Neuronal stem cell (in vitro differentiated cells): ENCODE measurements at regions not wholly inside any gene's neighbourhood (a gene's known extent, or its start where the extent isn't known, plus 50 kb on each side); places are given as distances from the start of the nearest gene placed in this dataset.

Experiments used
- DNase-seq: peaks from one replicate; pipeline ENCODE4 v3.0.0-alpha.2; 2013; ENCODE audit warnings: low spot score
- H2AFZ ChIP-seq: one replicate; pipeline ENCODE4 v1.6.1; 2013; ENCODE audit warnings: mild to moderate bottlenecking, low read length, inconsistent platforms
- H2AK5ac ChIP-seq: 2 replicates; pipeline ENCODE4 v1.6.1; 2013; ENCODE audit warnings: low read depth, mild to moderate bottlenecking, inconsistent platforms, low read length, moderate library complexity, mixed read lengths
- H2BK120ac ChIP-seq: 2 replicates; pipeline ENCODE4 v1.6.1; 2013; ENCODE audit warnings: low read depth, mild to moderate bottlenecking, inconsistent platforms, low read length, moderate library complexity, mixed read lengths
- H2BK12ac ChIP-seq: one replicate; pipeline ENCODE4 v1.6.1; 2013; ENCODE audit warnings: low read length, inconsistent platforms
- H2BK15ac ChIP-seq: 2 replicates; pipeline ENCODE4 v1.6.1; 2013; ENCODE audit warnings: mild to moderate bottlenecking, low read length, inconsistent platforms, mixed read lengths
- H2BK5ac ChIP-seq: one replicate; pipeline ENCODE4 v1.6.1; 2013; ENCODE audit warnings: inconsistent platforms, mild to moderate bottlenecking, low read length, moderate library complexity
- H3K14ac ChIP-seq: one replicate; pipeline ENCODE4 v1.6.1; 2013; ENCODE audit warnings: low read length, inconsistent platforms
- H3K18ac ChIP-seq: 2 replicates; pipeline ENCODE4 v1.6.1; 2013; ENCODE audit warnings: low read length, inconsistent platforms
- H3K23ac ChIP-seq: 2 replicates; pipeline ENCODE4 v1.6.1; 2013; ENCODE audit warnings: low read depth, mild to moderate bottlenecking, mixed read lengths, low read length, inconsistent platforms; ENCODE audit not compliant: poor library complexity
- H3K27ac ChIP-seq: replicated peaks from 3 replicates; pipeline ENCODE4 v1.5.1; 2013; ENCODE audit warnings: low read length, inconsistent platforms
- H3K27me3 ChIP-seq, 3 experiments: 2 replicates each; pipeline ENCODE4 v1.6.1; 2013; ENCODE audit warnings: low read length in 3 of 3, mild to moderate bottlenecking in 2 of 3, inconsistent platforms in 1 of 3, low read depth in 1 of 3, mixed read lengths in 1 of 3, moderate library complexity in 1 of 3; ENCODE audit not compliant: control insufficient read depth in 3 of 3, insufficient read depth in 3 of 3
- H3K36me3 ChIP-seq, 2 donors: replicated peaks in 1 of 2; 2 replicates each; pipeline ENCODE4 v1.6.1; 2013; ENCODE audit warnings: low read length in 2 of 2; ENCODE audit not compliant: control insufficient read depth in 2 of 2, insufficient read depth in 2 of 2
- H3K4ac ChIP-seq: 2 replicates; pipeline ENCODE4 v1.6.1; 2013; ENCODE audit warnings: inconsistent platforms, mild to moderate bottlenecking, low read length, moderate library complexity
- H3K4me1 ChIP-seq, 2 donors: 1 replicate in 1 of 2; 2 replicates in 1 of 2; pipeline ENCODE4 v1.6.1; 2013; ENCODE audit warnings: low read length in 2 of 2, low read depth in 1 of 2; ENCODE audit not compliant: control insufficient read depth in 2 of 2, insufficient read depth in 1 of 2
- H3K4me2 ChIP-seq: one replicate; pipeline ENCODE4 v1.6.1; 2013; ENCODE audit warnings: mild to moderate bottlenecking, low read length, inconsistent platforms; ENCODE audit not compliant: insufficient read depth, poor library complexity, severe bottlenecking
- H3K4me3 ChIP-seq, 2 donors: 2 replicates each; pipeline ENCODE4 v1.5.1; 2013; ENCODE audit warnings: low read length in 2 of 2, mild to moderate bottlenecking in 2 of 2, inconsistent platforms in 1 of 2, moderate library complexity in 1 of 2
- H3K79me1 ChIP-seq: one replicate; pipeline ENCODE4 v1.6.1; 2013; ENCODE audit warnings: low read depth, mild to moderate bottlenecking, inconsistent platforms, low read length, moderate library complexity
- H3K9ac ChIP-seq: one replicate; pipeline ENCODE4 v1.6.1; 2013; ENCODE audit warnings: mild to moderate bottlenecking, low read depth, low read length, inconsistent platforms; ENCODE audit not compliant: poor library complexity
- H3K9me3 ChIP-seq, 2 donors: replicated peaks in 1 of 2; 2 replicates each; pipeline versions ENCODE3 to v1.6.1; 2013; ENCODE audit warnings: low read length in 2 of 2, mild to moderate bottlenecking in 2 of 2, inconsistent platforms in 1 of 2, low read depth in 1 of 2, mixed read lengths in 1 of 2, moderate library complexity in 1 of 2; ENCODE audit not compliant: control insufficient read depth in 2 of 2, insufficient read depth in 1 of 2
- H4K8ac ChIP-seq: one replicate; pipeline ENCODE4 v1.6.1; 2013; ENCODE audit warnings: low read depth, mild to moderate bottlenecking, inconsistent platforms, low read length, moderate library complexity
- H4K91ac ChIP-seq: one replicate; pipeline ENCODE4 v1.6.1; 2013; ENCODE audit warnings: low read length, low read depth, mild to moderate bottlenecking, inconsistent platforms; ENCODE audit not compliant: poor library complexity
- WGBS, 2 donors: extraction: QIAGEN DNeasy Blood & Tissue Kit; methylation state at CpG; one replicate each; pipeline ENCODE4 v1.1.7; 2013; ENCODE audit warnings: missing lambda C conversion rate in 2 of 2, mixed read lengths in 1 of 2; ENCODE audit not compliant: insufficient read length in 2 of 2, insufficient replicate concordance in 1 of 2; ENCODE audit errors: extremely low coverage in 2 of 2; 5-methylcytosine and 5-hydroxymethylcytosine counted together

DNA sequence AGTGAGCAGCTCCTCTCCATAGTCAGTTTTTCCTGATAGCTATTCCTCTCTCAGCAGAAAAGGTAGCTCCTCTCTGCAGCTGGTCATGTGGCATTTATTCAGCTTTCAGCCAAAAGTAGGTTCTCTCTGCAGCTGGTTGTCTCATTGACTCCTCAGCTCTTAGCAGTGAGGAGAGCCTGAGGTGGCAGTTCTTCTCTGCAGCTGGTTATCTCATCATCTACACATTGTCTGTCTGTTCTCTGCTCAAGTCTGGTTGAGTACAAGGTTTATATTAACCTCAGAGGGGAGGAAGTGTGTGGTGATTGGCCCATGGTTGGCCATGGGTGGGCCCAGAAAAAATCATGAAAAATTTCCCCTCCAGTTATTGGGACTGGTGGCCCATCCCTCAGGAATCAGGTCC lies 338.3 kb downstream of the KDM5D start:
- Histone ChIP-seq H4K8ac (no peak overlapping the region), H3K4me1 (no peaks in the 10 kb centered on the region), H2AK5ac (no peak overlapping the region), H3K9me3 (no peaks in the 10 kb centered on the region), H2BK12ac (no peak overlapping the region), H3K36me3 (no peaks in the 10 kb centered on the region), H3K4me2 (no peak overlapping the region), H4K91ac (no peak overlapping the region), H3K18ac (no peak overlapping the region), H3K79me1 (no peaks in the 10 kb centered on the region), H3K27me3 (no peaks in the 10 kb centered on the region), H3K14ac (no peak overlapping the region), H3K27ac (no peak overlapping the region), H2BK5ac (no peak overlapping the region), H3K4ac (no peak overlapping the region), H3K9ac (no peak overlapping the region), H3K4me3 (no peak overlapping the region), H2BK15ac (no peak overlapping the region), H2AFZ (no peak overlapping the region), H3K23ac (no peak overlapping the region), H2BK120ac (no peak overlapping the region)
- DNase-seq = no peak

DNA sequence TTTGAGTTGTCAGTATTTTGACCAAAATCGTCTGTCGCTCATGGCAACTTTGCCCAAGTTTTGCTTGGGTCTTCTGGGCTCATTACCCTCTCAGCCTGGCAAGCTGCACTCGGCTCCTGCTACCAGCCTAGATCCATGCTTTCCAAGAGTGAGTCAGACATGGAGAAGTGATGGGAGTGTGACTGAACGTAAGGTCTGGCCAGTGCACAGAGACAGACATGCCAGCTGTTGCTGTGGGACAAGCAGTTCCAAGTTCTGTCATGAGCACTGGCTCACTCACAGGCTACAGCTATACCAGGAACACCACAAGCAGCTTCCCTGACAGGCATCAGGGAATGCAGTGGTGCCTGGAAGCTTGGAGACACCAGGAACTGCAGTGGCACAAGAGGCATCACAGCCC lies 338.9 kb downstream of the KDM5D start:
- H3K79me1 ChIP-seq = no peaks in the 10 kb centered on the region
- no peak overlapping the region for H2BK12ac ChIP-seq
- no peak overlapping the region for H3K27ac ChIP-seq
- no peak overlapping the region for H4K91ac ChIP-seq
- H2BK120ac ChIP-seq = no peak overlapping the region
- H3K18ac ChIP-seq = no peak overlapping the region
- no peak overlapping the region for H3K4me2 ChIP-seq
- no peaks in the 10 kb centered on the region for H3K9me3 ChIP-seq
- H3K9ac ChIP-seq = no peak overlapping the region
- no peak for DNase-seq
- H2BK15ac ChIP-seq = no peak overlapping the region
- H3K4me3 ChIP-seq = no peak overlapping the region
- no peak overlapping the region for H2AK5ac ChIP-seq
- H3K23ac ChIP-seq = no peak overlapping the region
- H3K36me3 ChIP-seq = no peaks in the 10 kb centered on the region
- no peaks in the 10 kb centered on the region for H3K4me1 ChIP-seq
- peak overlapping the region; percentile 43 for H4K8ac ChIP-seq
- H3K27me3 ChIP-seq = no peaks in the 10 kb centered on the region
- no peak overlapping the region for H2AFZ ChIP-seq
- WGBS, 2 donors = no CpG with 5 or more reads among the region's 4 CpGs
- no peak overlapping the region for H2BK5ac ChIP-seq
- H3K14ac ChIP-seq = no peak overlapping the region
- H3K4ac ChIP-seq = no peak overlapping the region

DNA sequence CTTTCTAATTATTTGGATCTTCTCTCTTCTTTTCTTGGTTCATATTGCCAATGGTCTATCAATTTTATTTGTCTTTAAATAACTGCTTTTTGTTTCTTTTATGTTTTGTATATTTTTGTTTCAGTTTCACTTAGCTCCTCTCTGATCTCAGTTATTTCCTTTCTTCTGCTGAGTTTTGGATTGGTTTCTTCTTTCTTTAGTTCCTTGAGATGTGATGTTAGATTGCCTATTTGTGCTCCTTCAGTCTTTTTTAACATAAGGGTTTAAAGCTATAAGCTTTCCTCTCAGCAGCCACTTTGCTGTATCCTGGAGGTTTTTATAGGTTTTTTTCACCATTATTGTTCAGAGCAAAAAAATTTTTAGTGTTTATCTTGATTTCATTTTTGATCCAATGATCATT lies 351.6 kb downstream of the KDM5D start:
- no peak overlapping the region for H2AFZ ChIP-seq
- no peak overlapping the region for H3K4ac ChIP-seq
- no peak overlapping the region for H2BK15ac ChIP-seq
- H3K27me3 ChIP-seq = no peaks in the 10 kb centered on the region
- no peak overlapping the region for H2BK5ac ChIP-seq
- no peaks in the 10 kb centered on the region for H3K79me1 ChIP-seq
- H4K8ac ChIP-seq = no peak overlapping the region
- H3K4me1 ChIP-seq = no peaks in the 10 kb centered on the region
- no peak overlapping the region for H3K4me3 ChIP-seq
- no peaks in the 10 kb centered on the region for H3K9me3 ChIP-seq
- H3K27ac ChIP-seq = no peak overlapping the region
- no peak overlapping the region for H2BK12ac ChIP-seq
- H2AK5ac ChIP-seq = no peak overlapping the region
- H4K91ac ChIP-seq = no peak overlapping the region
- no peak overlapping the region for H3K14ac ChIP-seq
- no peak for DNase-seq
- no peak overlapping the region for H2BK120ac ChIP-seq
- no peak overlapping the region for H3K9ac ChIP-seq
- H3K36me3 ChIP-seq = no peaks in the 10 kb centered on the region
- no peak overlapping the region for H3K18ac ChIP-seq
- H3K23ac ChIP-seq = no peak overlapping the region
- no peak overlapping the region for H3K4me2 ChIP-seq

DNA sequence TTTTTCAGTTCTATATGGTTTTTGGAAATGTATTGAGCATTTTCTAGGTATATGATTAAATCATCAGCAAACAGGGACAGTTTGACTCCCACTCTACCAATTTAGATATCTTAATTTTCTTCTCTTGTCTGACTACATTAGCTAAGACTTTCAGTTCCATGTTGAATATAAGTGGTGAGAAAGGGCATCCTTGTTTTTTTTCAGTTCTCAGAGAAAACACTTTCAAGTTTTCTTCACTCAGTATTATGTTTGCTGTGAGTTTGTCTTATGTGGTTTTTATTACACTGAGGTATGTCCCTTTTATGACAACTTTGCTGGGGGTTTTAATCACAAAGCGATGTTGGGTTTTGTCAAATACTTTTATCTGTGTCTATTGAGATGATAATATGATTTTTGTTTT lies 352.6 kb downstream of the KDM5D start:
- Histone ChIP-seq H2BK15ac (no peak overlapping the region), H3K36me3 (no peaks in the 10 kb centered on the region)
- WGBS, 2 donors = no CpG with 5 or more reads among the region's 1 CpG

More for the DNA sequence above, 352.6 kb downstream of the KDM5D start:
- H3K79me1 ChIP-seq = no peaks in the 10 kb centered on the region
- H2BK120ac ChIP-seq = no peak overlapping the region
- H3K9me3 ChIP-seq = no peaks in the 10 kb centered on the region
- H2BK12ac ChIP-seq = no peak overlapping the region
- H3K9ac ChIP-seq = no peak overlapping the region
- no peak overlapping the region for H3K27ac ChIP-seq
- no peaks in the 10 kb centered on the region for H3K4me1 ChIP-seq
- no peak overlapping the region for H3K4me3 ChIP-seq
- H3K18ac ChIP-seq = no peak overlapping the region
- no peak overlapping the region for H4K91ac ChIP-seq
- H3K23ac ChIP-seq = no peak overlapping the region
- H3K14ac ChIP-seq = no peak overlapping the region
- no peaks in the 10 kb centered on the region for H3K27me3 ChIP-seq
- no peak overlapping the region for H2BK5ac ChIP-seq
- no peak overlapping the region for H2AK5ac ChIP-seq
- no peak overlapping the region for H2AFZ ChIP-seq
- no peak for DNase-seq
- H3K4me2 ChIP-seq = no peak overlapping the region
- H4K8ac ChIP-seq = no peak overlapping the region
- no peak overlapping the region for H3K4ac ChIP-seq
